Pons (tissue), 1 donor: ENCODE measurements at regions not wholly inside any gene's neighbourhood (a gene's known extent, or its start where the extent isn't known, plus 50 kb on each side); places are given as distances from the start of the nearest gene placed in this dataset.
"Not testable (repeated sequence)": the region's sequence is repeated elsewhere in the genome, so short reads cannot be mapped to it uniquely, and the experiment has no call there.

Source experiments
- DNase-seq: peaks from one replicate; pipeline ENCODE4 v3.0.0-alpha.2; 2016; ENCODE audit warnings: low spot score

DNA sequence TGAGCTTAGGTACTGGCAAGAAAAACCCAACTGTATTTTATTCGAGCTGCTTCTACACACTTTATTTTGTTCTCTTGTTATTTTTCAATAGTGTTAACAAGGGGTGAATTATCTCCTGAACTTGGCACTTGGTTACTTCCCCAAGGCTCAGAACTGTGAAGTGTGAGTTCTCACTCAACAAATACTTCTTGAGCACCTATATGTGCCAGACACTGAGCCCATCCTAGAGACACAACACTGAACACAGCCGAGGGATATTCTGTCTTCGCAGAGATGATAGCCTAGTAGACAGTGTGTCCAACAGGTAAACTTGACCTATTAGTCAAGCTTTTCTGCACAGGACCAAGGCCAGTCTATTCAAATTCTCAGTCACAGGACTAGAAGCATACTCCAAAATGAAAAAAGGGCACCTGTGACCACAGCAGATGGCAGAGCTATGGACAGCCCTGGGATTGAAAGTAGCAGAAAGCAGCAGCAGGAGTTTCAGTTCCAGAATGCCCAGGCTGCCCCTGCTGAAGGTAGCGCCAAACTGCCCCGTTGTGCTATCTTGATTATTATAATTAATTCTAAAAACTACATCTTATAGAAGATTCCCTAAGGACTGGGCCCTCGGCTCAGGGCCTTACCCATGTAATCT is 77.8 kb upstream of the TAB2 start:
- DNase-seq, result no peak

DNA sequence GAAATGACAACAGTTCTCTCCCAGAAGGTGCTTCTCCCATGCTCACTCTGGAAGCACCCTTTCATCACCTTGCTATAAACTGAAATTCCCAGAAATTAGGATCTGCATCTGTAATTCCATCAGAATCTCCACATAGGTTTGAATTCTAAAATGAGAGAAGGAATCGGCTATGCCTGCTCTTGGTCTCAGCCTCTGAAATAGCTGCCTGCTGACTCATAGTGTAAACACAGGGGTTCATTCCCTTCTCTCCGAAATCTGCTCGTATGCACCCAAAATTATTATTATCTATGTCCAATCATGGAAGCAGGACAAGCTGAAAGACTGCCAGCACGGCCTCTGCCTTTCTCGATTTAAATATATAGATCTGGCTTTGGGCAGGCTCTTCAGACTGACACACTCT is 74.6 kb upstream of the TAB2 start:
- DNase-seq, result no peak

DNA sequence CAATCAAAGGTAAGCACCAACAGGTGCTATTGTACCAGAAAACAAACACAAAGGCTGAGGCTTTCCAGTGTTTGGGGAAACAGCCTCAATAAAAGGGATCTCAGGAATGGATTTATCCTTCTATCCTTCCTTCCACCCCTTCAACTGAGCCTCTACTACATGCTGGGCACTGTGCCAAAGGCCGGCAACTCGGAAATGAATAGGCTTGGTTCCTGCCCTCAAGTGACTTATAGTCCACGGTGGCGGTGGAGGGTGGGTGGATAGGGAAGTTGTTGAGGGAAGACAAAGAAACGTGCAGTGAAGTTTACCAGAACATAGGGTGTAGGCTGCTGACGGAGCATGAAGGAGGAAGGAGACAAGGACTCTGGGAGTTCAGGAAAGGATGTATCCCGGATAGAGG is 73.4 kb upstream of the TAB2 start:
- no peak for DNase-seq

GRCh38 chr6:149246691-149247384 is 70.7 kb upstream of the TAB2 start:
- DNase-seq, result peak; percentile 72

DNA sequence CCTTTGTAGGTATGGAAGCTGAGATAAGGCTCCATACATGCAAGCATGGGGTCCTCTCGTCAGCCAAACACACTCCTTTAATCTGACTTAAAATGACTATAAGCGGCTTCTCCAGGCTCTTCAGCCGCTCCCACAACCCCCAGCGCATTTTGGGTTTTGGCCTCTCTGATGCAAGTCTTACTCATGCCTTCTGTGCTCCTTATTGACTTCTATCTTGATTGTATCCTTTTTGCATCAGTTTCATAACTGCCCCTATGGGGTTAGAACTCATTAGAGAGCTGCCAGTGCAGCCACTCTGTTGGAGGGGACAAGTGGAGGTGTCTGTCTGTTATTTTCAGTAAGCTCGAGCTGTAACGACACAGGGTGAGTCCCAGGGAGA is 70.1 kb upstream of the TAB2 start:
- DNase-seq, result no peak

- DNase-seq, result not testable (repeated sequence)
These were observed 69.2 kb upstream of the TAB2 start for GRCh38 chr6:149248263-149248662.

DNA sequence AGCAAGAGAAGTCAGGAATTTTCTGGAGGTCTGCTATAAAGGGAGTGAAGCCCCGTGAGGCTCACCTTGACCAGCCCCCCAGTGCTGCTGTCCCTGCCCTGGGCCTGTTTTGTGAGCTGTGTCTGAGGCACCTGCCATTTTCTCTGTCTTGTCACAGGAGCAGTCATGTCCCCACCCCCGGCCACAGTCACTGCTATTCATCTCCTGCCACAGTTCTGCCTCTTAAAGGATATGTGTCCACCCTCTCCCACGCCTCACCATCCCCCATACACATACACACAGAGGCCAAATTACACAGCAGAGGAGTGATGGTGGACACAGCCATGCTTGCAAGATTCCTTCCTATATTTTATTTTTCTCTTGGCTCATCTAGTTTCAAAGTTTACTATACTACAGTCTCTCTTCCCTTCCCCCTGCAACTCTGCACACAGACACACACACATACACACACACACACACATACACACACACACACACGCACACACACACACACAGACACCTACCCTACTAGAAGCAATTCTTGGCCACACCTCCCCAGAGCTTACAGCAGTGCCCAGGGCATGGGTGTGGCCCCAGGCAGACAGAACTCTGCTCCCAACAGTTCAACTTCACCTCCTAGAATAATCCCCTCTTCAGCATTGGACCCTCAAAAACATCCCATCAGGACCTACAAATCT is 68.7 kb upstream of the TAB2 start:
- no peak for DNase-seq

- DNase-seq, result no peak
These were observed 67.8 kb upstream of the TAB2 start for GRCh38 chr6:149249370-149250357.

DNA sequence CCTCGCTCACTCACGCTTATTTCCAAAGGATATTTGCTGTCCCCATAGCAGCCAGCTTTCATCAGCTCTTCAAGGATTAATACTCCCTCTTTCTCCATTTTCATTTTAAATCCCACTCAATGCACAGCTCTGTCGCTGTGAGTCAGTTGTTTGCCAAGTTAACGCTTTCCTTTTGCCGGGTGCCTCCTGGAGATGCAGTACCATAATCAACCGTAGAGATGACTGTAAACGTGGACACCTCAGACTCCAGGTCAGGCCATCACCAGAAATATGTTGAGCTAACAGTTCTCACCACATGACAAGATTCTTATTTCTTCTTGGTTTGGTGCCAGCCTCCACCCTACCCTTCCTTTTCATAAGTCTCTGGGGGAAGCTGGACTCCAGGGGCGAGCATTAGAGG is 66.6 kb upstream of the TAB2 start:
- DNase-seq, result no peak

- DNase-seq, result no peak
These were observed 64.9 kb upstream of the TAB2 start for GRCh38 chr6:149252622-149253021.

- DNase-seq, result peak; percentile 86
These were observed 63.3 kb upstream of the TAB2 start for GRCh38 chr6:149254253-149254652.

DNA sequence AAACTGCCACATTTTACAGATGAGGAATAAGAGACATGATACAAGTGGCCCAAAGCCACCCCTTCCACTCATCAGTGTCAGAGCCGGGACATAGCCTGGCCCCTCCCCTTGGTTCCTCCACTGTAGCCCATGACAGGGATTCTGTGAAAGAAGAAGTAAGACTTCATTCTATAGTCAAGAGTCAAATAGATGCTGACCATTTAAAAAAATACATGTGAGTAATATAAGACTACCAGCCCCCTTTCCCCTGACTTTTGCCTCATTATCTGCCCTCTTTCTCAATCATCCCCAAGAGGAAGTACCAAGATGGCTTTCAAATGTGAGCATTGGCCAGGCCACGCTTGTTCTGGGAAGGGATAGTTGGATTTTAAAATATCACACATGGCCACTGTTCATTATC is 57.8 kb upstream of the TAB2 start:
- peak; percentile 69 for DNase-seq

DNA sequence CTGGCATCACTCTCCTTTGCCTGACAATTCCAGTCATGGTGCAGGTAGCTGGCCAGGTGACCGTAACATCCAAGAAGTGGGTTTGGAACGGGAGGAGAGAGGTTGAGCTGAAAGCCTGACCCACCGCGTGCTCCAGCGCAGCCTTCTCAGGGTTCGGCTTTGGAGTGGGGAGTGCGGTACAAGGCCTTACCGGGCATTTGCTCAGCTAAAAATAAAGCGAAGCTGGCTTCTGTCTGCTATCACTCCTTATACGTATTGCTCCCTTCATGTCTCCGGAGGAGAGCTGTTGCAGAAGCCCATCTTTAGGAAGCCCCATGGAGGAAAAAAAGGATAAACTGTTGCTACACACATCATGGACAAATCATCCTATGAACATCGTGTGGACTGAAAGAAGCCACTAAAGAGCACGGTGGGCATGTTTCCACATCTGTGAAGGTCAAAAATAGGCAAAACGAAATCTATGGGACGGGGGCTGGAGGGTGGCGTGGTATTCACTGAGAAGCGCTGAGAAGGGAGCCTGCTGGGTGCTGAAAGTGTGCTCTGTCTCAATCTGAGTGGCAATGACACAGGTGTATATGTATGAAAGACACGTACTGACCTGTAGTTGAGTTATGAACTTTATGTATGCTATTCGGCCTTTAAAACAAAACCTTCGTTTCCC is 57.2 kb upstream of the TAB2 start:
- DNase-seq, result no peak

DNA sequence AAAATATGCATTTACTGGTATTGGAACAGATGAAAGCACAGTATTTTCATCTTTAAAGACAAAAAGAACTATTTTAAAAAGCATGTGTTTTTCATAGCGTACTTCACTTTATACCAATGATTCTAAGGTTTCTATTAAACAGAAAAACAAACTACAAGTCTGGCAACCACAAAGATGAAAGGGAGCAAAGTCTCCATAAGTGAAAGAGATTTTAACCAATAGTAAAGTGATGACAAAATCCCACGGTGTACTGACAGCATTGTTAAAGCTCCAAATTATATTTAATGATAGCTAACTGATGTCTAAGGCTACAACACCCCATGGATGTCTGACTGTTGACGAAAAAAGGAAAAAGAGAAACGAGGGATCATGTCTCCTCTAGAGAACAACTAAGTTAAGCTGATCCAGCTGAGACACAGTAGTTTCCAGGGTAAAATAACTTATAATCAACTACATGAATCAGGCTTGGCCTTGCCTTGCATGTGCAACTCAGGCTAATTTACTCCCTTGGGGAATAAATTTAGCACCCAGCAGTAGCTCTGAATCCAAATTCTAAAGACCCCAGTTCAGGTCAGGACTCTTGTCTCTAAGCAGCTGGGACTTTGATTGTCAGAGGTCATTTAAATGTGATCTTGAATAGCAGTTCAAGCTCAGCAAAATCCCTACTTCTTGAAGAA is 56.0 kb upstream of the TAB2 start:
- DNase-seq, result no peak

DNA sequence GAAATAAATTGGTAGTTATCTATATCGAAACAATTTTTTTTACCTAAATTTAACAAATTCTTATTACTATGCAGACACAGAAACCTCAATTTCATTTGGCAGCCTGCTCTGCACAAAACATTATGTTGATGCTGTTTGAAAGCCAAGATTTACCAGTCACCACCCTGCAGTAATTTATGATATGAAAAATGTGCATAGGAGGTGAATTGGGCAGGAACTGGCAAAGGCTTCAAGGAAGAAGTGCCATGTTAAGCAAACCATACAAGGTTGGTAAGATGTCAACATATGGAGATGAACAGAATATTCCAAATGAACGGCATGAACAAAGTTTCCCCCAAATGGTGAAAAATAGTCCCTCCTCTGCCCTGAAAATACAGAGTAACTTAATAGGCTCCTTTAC is 54.2 kb upstream of the TAB2 start:
- DNase-seq, result no peak

GRCh38 chr6:149264629-149265028 is 52.9 kb upstream of the TAB2 start:
- no peak for DNase-seq

GRCh38 chr6:149265945-149266344 is 51.6 kb upstream of the TAB2 start:
- no peak for DNase-seq

DNA sequence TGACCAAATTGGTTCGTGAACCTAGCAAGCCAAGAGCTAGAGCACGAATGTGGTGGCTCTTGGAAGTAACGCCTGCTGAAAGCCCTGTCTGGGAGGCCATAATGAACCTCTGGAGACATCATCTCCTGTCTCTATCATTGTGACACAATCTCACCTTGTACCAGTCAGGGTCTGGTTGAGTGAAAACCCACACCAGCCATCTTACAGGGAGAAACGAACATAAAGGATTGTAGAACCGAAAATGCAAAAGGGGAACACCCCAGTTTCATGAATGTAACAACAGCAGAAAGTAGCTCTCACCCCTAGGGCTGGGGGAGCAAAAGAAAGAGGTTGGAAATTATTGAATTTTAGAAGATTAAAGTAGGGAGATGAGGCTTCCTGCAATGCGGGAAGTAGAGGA is 50.9 kb upstream of the TAB2 start:
- DNase-seq, result peak; percentile 42

- DNase-seq, result no peak
These were observed 50.4 kb upstream of the TAB2 start for GRCh38 chr6:149267072-149267471.

DNA sequence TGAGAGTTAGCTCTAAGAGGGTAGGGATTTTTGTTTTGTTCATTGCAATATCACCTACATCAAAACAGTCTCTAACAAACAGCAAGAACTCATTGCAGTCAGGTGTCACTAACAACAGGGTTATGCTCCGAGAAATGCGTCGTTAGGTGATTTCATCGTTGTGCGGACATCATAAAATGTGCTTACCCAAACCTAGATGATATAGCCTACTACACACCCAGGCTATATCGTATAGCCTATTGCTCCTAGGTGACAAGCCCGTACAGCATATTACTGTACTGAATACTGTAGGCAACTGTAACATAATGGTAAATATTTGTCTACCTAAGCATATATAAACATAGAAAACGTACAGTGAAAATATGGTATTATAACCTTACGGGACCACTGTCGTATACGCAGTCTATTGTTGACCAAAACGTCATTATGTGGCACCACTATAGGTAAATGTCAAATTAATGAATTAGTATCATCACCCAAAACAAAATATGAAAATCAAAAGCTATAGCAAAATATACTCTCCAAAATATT is 49.9 kb upstream of the TAB2 start:
- DNase-seq, result no peak
